ENCODE measurements at regions not wholly inside any gene's neighbourhood (a gene's known extent, or its start where the extent isn't known, plus 50 kb on each side); places are given as distances from the start of the nearest gene placed in this dataset.

DNA sequence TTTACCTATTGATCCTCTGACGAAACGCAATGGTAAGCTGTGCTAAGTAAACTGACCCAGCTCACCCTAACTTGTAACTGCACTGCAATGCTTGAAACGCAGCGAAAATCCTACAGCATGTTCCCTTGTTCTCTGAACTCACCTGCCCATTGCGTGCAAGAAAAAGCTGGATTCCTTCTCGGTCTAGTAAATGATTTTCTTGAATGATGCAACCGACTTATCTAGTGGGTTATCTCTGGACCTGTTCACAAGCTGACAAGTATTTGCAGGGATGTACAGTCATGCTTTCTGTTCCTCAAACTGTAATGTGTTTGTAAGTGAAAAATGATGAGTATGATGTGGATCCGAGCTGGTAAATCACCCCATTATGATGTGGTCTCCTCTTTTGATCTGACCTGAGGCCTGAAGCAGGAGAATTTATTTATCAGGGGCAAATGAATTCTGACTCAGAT, 140.1 kb downstream of the BTC start:
- Histone ChIP-seq H3K27me3 (no peaks in the 10 kb centered on the region), H3K4me3 (no peak overlapping the region), H3K4me1 (no peaks in the 10 kb centered on the region), H3K9me3 (no peaks in the 10 kb centered on the region), H3K27ac (no peak overlapping the region), H3K36me3 (no peaks in the 10 kb centered on the region)
- intact Hi-C loops (cut with DNase I; ENCODE audit: low total_unique reads) (no loop called here), in situ Hi-C loops (cut with MboI; ENCODE audit: low sequenced_read_pairs in 4 of 4) (loop anchor here in 1 of 4 donors (25.0 kb wide), 1 partner anchor 292 kb away; the partner anchor contains the start of gene EREG)
- ATAC-seq, result no peak
- no peak for DNase-seq
- TF ChIP-seq, protein P1, sequence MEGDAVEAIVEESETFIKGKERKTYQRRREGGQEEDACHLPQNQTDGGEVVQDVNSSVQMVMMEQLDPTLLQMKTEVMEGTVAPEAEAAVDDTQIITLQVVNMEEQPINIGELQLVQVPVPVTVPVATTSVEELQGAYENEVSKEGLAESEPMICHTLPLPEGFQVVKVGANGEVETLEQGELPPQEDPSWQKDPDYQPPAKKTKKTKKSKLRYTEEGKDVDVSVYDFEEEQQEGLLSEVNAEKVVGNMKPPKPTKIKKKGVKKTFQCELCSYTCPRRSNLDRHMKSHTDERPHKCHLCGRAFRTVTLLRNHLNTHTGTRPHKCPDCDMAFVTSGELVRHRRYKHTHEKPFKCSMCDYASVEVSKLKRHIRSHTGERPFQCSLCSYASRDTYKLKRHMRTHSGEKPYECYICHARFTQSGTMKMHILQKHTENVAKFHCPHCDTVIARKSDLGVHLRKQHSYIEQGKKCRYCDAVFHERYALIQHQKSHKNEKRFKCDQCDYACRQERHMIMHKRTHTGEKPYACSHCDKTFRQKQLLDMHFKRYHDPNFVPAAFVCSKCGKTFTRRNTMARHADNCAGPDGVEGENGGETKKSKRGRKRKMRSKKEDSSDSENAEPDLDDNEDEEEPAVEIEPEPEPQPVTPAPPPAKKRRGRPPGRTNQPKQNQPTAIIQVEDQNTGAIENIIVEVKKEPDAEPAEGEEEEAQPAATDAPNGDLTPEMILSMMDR (IDR thresholded peaks at IDR 0.05 in 4 of 5, conservative IDR thresholded peaks at IDR 0.05 in 1 of 5), result no peak
- no peak for TF ChIP-seq POLR2A (IDR thresholded peaks at IDR 0.05)

DNA sequence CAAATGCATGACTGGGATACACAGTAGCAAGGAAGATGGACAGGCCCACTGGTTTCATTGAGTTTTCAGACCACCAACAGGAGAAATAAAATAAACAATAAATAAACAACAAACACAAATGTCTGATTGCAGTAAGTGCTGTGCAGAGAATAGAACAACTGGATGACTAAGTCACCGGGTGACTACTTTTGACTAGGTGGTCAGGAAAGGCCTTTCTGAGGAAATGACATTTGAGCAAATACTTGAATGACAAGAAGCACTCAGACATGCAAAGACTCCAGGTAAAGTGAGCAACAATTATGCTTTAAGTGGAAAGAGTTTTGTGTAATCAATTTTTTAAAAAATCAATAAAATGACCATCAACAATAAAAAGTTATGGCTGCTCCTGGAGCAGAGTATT, 137.7 kb downstream of the BTC start:
- no peaks in the 10 kb centered on the region for H3K27me3 ChIP-seq
- no peaks in the 10 kb centered on the region for H3K36me3 ChIP-seq
- no peak for TF ChIP-seq POLR2A (IDR thresholded peaks at IDR 0.05)
- TF ChIP-seq, protein P1 (IDR thresholded peaks at IDR 0.05 in 4 of 5, conservative IDR thresholded peaks at IDR 0.05 in 1 of 5), result no peak
- H3K27ac ChIP-seq, result no peak overlapping the region
- in situ Hi-C loops (cut with MboI; ENCODE audit: low sequenced_read_pairs in 4 of 4), result loop anchor here in 1 of 4 donors (25.0 kb wide), 1 partner anchor 294 kb away; the partner anchor contains the start of gene EREG
- no peaks in the 10 kb centered on the region for H3K9me3 ChIP-seq
- ATAC-seq (no peak), DNase-seq (no peak)
- H3K4me1 ChIP-seq, result no peaks in the 10 kb centered on the region
- intact Hi-C loops (cut with DNase I; ENCODE audit: low total_unique reads), result no loop called here
- H3K4me3 ChIP-seq, result no peak overlapping the region

DNA sequence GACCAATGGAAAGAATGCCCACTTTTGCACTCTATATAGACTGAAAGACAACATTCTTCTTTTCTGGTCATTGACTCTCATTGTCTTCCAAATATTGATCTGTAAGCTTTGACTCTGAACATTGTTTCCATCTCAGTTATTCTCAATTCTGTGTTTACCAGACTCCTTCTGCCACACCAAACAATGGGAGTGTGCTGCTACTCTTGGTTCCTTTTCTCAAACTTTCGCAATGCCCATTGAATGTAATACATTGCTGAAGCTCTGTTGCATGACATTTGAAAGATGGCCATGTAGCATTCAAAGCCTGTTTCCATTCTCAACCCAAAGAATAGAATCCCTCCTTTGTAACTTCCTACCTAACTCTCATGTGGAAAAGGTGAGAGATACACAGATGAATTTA, 136.2 kb downstream of the BTC start:
- in situ Hi-C loops (cut with MboI; ENCODE audit: low sequenced_read_pairs in 4 of 4) (loop anchor here in 1 of 4 donors (25.0 kb wide), 1 partner anchor 296 kb away; the partner anchor contains the start of gene EREG), intact Hi-C loops (cut with DNase I; ENCODE audit: low total_unique reads) (no loop called here)
- H3K27me3 ChIP-seq, result no peaks in the 10 kb centered on the region
- TF ChIP-seq POLR2A (IDR thresholded peaks at IDR 0.05), result no peak
- TF ChIP-seq, protein P1 (IDR thresholded peaks at IDR 0.05 in 4 of 5, conservative IDR thresholded peaks at IDR 0.05 in 1 of 5), result no peak
- DNase-seq, result no peak
- no peak for ATAC-seq
- H3K4me1 ChIP-seq, result no peaks in the 10 kb centered on the region
- no peaks in the 10 kb centered on the region for H3K9me3 ChIP-seq
- no peaks in the 10 kb centered on the region for H3K36me3 ChIP-seq
- H3K27ac ChIP-seq, result no peak overlapping the region
- no peak overlapping the region for H3K4me3 ChIP-seq

DNA sequence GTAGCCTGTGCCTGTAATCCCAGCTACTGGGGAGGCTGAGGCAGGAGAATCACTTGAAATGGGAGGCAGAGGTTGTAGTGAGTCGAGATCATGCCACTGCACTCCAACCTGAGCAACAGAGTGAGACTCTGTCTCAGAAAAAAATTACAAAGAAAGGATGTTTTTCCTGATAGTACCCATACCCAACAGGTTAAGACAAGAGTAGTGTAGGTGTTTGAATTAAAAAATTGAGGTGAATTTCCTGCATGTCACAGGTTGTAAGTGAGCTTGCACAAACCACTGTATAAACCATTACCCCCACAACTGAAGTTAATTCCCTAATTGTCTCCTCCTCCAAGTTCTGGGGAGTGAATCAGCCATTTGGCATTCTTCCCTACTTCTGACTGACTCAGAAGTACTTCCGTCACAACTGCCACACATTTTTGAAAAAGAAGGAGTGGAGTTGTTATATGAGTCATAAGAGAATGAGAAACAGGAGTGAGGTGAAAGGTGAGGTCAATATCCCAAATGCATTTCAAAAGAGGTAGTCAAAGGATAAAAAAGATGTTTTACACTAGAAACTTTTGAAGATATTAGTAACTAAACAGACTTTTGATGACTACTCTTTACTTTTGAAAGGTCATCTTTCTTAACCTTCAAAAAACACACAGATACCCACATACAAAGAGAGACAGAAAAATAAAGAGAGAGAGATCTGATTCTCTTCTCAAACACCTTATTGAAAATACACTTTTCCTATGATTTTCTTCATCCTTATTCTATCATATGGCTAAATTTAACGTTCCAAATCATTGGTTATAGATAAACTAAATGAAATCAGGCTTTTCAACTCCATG, 134.5 kb downstream of the BTC start:
- in situ Hi-C loops (cut with MboI; ENCODE audit: low sequenced_read_pairs in 4 of 4), result loop anchor here in 1 of 4 donors (25.0 kb wide), 1 partner anchor 297 kb away; the partner anchor contains the start of gene EREG

More for the DNA sequence above, 134.5 kb downstream of the BTC start:
- Histone ChIP-seq H3K27ac (no peak overlapping the region), H3K4me3 (no peak overlapping the region), H3K36me3 (no peaks in the 10 kb centered on the region), H3K9me3 (no peaks in the 10 kb centered on the region), H3K27me3 (no peaks in the 10 kb centered on the region), H3K4me1 (no peaks in the 10 kb centered on the region)
- intact Hi-C loops (cut with DNase I; ENCODE audit: low total_unique reads), result no loop called here
- DNase-seq, result no peak
- peak; percentile 36 to 62 for ATAC-seq
- TF ChIP-seq, protein P1 (IDR thresholded peaks at IDR 0.05 in 4 of 5, conservative IDR thresholded peaks at IDR 0.05 in 1 of 5), result no peak
- no peak for TF ChIP-seq POLR2A (IDR thresholded peaks at IDR 0.05)
